Fibroblast of skin of back (primary cell): ENCODE measurements at regions not wholly inside any gene's neighbourhood (a gene's known extent, or its start where the extent isn't known, plus 50 kb on each side); places are given as distances from the start of the nearest gene placed in this dataset.

ENCODE experiments used
- DNase-seq: peaks from one replicate; pipeline ENCODE4 v3.0.0-alpha.2; 2013

- no peak for DNase-seq
Measured at GRCh38 chr7:98565103-98565502, 52.0 kb upstream of the NPTX2 start.

GRCh38 chr7:98562871-98563495, 54.1 kb upstream of the NPTX2 start:
- DNase-seq = no peak

GRCh38 chr7:98562381-98562823, 54.7 kb upstream of the NPTX2 start:
- DNase-seq = peak; percentile 71

- DNase-seq = peak; percentile 30
Measured at GRCh38 chr7:98559958-98560357, 57.1 kb upstream of the NPTX2 start.

GRCh38 chr7:98559219-98559618, 57.9 kb upstream of the NPTX2 start:
- DNase-seq = no peak

- no peak for DNase-seq
Measured at GRCh38 chr7:98557538-98558031, 59.5 kb upstream of the NPTX2 start.

- DNase-seq = no peak
Measured at GRCh38 chr7:98556288-98556687, 60.8 kb upstream of the NPTX2 start.

GRCh38 chr7:98555403-98555802, 61.7 kb upstream of the NPTX2 start:
- peak; percentile 18 for DNase-seq

- DNase-seq = no peak
Measured at GRCh38 chr7:98553666-98554065, 63.4 kb upstream of the NPTX2 start.

GRCh38 chr7:98551611-98552273, 65.3 kb upstream of the NPTX2 start:
- no peak for DNase-seq

GRCh38 chr7:98548971-98549370, 68.1 kb upstream of the NPTX2 start:
- DNase-seq = no peak

- no peak for DNase-seq
Measured at GRCh38 chr7:98548370-98548769, 68.7 kb upstream of the NPTX2 start.

GRCh38 chr7:98541101-98541500, 76.0 kb upstream of the NPTX2 start:
- DNase-seq = no peak

GRCh38 chr7:98539865-98540264, 77.2 kb upstream of the NPTX2 start:
- no peak for DNase-seq

GRCh38 chr7:98536803-98537202, 80.3 kb upstream of the NPTX2 start:
- no peak for DNase-seq

GRCh38 chr7:98534493-98534892, 82.6 kb upstream of the NPTX2 start:
- no peak for DNase-seq

- DNase-seq = no peak
Measured at GRCh38 chr7:98531717-98532116, 85.4 kb upstream of the NPTX2 start.

- no peak for DNase-seq
Measured at GRCh38 chr7:98528079-98528478, 89.0 kb upstream of the NPTX2 start.

- no peak for DNase-seq
Measured at GRCh38 chr7:98526059-98526458, 91.0 kb upstream of the NPTX2 start.

GRCh38 chr7:98521089-98521692, 95.9 kb upstream of the NPTX2 start:
- no peak for DNase-seq

- no peak for DNase-seq
Measured at GRCh38 chr7:98520356-98520951, 96.6 kb upstream of the NPTX2 start.

GRCh38 chr7:98518159-98518947, 98.7 kb upstream of the NPTX2 start:
- DNase-seq = no peak

- DNase-seq = no peak
Measured at GRCh38 chr7:98515201-98515600, 101.9 kb upstream of the NPTX2 start.
